ENCODE measurements at regions not wholly inside any gene's neighbourhood (a gene's known extent, or its start where the extent isn't known, plus 50 kb on each side); places are given as distances from the start of the nearest gene placed in this dataset.

DNA sequence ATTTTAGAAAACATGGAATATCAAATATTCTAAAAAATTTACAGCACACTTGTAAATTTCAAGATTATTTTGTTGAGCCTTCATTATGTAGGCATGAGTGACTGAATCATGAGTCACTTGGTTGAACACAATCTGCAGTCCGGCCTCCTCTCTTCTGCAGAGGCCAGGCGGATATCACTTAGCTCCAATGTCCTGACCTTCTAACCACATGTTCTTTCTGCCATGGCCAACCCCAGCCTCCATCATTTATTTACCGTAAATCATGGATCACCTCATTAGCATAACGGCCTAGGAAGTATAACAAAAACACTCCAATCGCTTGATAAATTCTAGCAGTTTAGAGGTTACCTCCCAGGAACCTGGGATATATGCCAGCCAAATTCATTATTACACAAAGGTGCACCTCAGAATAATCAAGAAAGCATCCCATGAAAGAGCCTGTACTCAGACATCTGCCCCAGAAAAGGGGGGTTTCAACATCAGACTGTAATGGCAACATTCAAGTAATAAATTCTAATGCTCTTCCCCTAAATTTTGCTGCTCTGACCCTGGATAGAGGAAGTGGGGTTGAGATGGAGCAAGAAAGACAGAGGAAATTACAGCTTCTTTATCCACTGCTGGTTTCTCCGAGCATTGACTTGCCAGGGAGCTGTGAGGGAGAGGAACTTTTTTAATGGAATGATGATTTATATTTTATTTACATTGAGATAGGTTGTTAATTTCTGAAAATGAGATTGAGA lies 2153.6 kb upstream of the AGA start:
- H3K36me3 ChIP-seq (replicated peaks in 1 of 2; ENCODE audit: control insufficient read depth in 1 of 2, insufficient read depth in 2 of 2, low read length in 2 of 2): no peaks in the 10 kb centered on the region
- DNase-seq: no peak
- no peaks in the 10 kb centered on the region for H3K79me2 ChIP-seq (ENCODE audit: insufficient read depth, low read length)
- no peaks in the 10 kb centered on the region for H3K36me3 Mint-ChIP-seq
- no peak overlapping the region for H3K4me3 ChIP-seq (replicated peaks in 1 of 3; ENCODE audit: low read depth in 2 of 3, low read length in 3 of 3)
- no peak overlapping the region for H3K27ac Mint-ChIP-seq
- H3K9me3 Mint-ChIP-seq: peaks cover 0 to 8% (median 2%) of the 10 kb centered on the region in 7 donors
- H3K9ac ChIP-seq (ENCODE audit: insufficient read depth, low read length, poor library complexity, severe bottlenecking): no peak overlapping the region
- intact Hi-C loops (cut with micrococcal nuclease): no loop called here
- H3K4me1 ChIP-seq (ENCODE audit: control insufficient read depth in 1 of 2, insufficient read depth in 2 of 2, low read length in 2 of 2): no peaks in the 10 kb centered on the region
- no peak overlapping the region for H2AFZ ChIP-seq (ENCODE audit: insufficient read depth, low read depth, low read length, poor library complexity, severe bottlenecking)
- no peaks in the 10 kb centered on the region for H3K27me3 ChIP-seq (ENCODE audit: control insufficient read depth in 2 of 2, insufficient read depth in 2 of 2, low read length in 2 of 2)
- no peak overlapping the region for H3K4me2 ChIP-seq (replicated peaks; ENCODE audit: extremely low read depth, low read length, poor library complexity, severe bottlenecking)
- H3K27ac ChIP-seq (ENCODE audit: low read depth in 1 of 2, low read length in 2 of 2): no peak overlapping the region
- no peaks in the 10 kb centered on the region for H3K4me1 Mint-ChIP-seq
- H3K9me3 ChIP-seq (replicated peaks in 1 of 2; ENCODE audit: control insufficient read depth in 1 of 2, insufficient read depth in 1 of 2, low read length in 2 of 2): no peaks in the 10 kb centered on the region
- TF ChIP-seq, protein P1, sequence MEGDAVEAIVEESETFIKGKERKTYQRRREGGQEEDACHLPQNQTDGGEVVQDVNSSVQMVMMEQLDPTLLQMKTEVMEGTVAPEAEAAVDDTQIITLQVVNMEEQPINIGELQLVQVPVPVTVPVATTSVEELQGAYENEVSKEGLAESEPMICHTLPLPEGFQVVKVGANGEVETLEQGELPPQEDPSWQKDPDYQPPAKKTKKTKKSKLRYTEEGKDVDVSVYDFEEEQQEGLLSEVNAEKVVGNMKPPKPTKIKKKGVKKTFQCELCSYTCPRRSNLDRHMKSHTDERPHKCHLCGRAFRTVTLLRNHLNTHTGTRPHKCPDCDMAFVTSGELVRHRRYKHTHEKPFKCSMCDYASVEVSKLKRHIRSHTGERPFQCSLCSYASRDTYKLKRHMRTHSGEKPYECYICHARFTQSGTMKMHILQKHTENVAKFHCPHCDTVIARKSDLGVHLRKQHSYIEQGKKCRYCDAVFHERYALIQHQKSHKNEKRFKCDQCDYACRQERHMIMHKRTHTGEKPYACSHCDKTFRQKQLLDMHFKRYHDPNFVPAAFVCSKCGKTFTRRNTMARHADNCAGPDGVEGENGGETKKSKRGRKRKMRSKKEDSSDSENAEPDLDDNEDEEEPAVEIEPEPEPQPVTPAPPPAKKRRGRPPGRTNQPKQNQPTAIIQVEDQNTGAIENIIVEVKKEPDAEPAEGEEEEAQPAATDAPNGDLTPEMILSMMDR (IDR thresholded peaks at IDR 0.05): no peak
- H4K20me1 ChIP-seq (ENCODE audit: insufficient read depth, low read length): no peaks in the 10 kb centered on the region
- no peak overlapping the region for H3K4me3 Mint-ChIP-seq
- H3K27me3 Mint-ChIP-seq (ENCODE audit: low read depth in 3 of 3): no peaks in the 10 kb centered on the region
- 82% methylated on average over 4 of the region's 6 CpGs for WGBS (ENCODE audit: insufficient coverage)

DNA sequence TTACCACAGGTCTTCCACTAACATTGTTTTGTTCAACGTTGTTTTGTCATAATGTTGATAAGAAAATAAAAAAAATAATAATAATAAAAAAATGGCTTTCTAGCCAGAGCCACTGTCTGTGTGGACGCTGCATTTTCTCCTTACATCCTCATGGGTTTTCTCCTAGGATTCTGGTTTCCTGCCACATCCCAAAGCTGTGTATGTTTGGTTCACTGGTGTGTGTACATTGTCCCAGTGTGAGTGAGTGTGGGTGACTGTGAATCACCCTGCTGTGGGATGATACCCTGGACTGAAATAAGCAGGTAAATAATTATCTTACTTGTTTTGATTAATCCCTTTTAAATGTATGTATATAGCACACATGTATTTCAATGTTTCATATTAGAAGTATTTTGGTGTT lies 2154.4 kb upstream of the AGA start:
- Histone ChIP-seq H3K27ac (ENCODE audit: low read depth in 1 of 2, low read length in 2 of 2) (no peak overlapping the region), H2AFZ (ENCODE audit: insufficient read depth, low read depth, low read length, poor library complexity, severe bottlenecking) (no peak overlapping the region), H3K27me3 (ENCODE audit: control insufficient read depth in 2 of 2, insufficient read depth in 2 of 2, low read length in 2 of 2) (no peaks in the 10 kb centered on the region), H3K79me2 (ENCODE audit: insufficient read depth, low read length) (no peaks in the 10 kb centered on the region), H3K4me3 (replicated peaks in 1 of 3; ENCODE audit: low read depth in 2 of 3, low read length in 3 of 3) (no peak overlapping the region), H3K9me3 (replicated peaks in 1 of 2; ENCODE audit: control insufficient read depth in 1 of 2, insufficient read depth in 1 of 2, low read length in 2 of 2) (no peaks in the 10 kb centered on the region), H3K36me3 (replicated peaks in 1 of 2; ENCODE audit: control insufficient read depth in 1 of 2, insufficient read depth in 2 of 2, low read length in 2 of 2) (no peaks in the 10 kb centered on the region), H3K4me1 (ENCODE audit: control insufficient read depth in 1 of 2, insufficient read depth in 2 of 2, low read length in 2 of 2) (no peaks in the 10 kb centered on the region), H4K20me1 (ENCODE audit: insufficient read depth, low read length) (no peaks in the 10 kb centered on the region), H3K9ac (ENCODE audit: insufficient read depth, low read length, poor library complexity, severe bottlenecking) (no peak overlapping the region), H3K4me2 (replicated peaks; ENCODE audit: extremely low read depth, low read length, poor library complexity, severe bottlenecking) (no peak overlapping the region)
- TF ChIP-seq, protein P1 (IDR thresholded peaks at IDR 0.05): no peak
- Mint-ChIP-seq H3K4me3 (no peak overlapping the region), H3K4me1 (no peaks in the 10 kb centered on the region), H3K27me3 (ENCODE audit: low read depth in 3 of 3) (no peaks in the 10 kb centered on the region), H3K27ac (no peak overlapping the region), H3K9me3 (peaks cover 0 to 8% (median 2%) of the 10 kb centered on the region in 7 donors), H3K36me3 (no peaks in the 10 kb centered on the region)
- no CpG with 5 or more reads among the region's 2 CpGs for WGBS (ENCODE audit: insufficient coverage)
- intact Hi-C loops (cut with micrococcal nuclease): no loop called here
- DNase-seq: no peak

Data from CD14-positive monocyte (primary cell).